ENCODE measurements at regions not wholly inside any gene's neighbourhood (a gene's known extent, or its start where the extent isn't known, plus 50 kb on each side); places are given as distances from the start of the nearest gene placed in this dataset.

GRCh38 chr1:114227059-114227458 is 73.4 kb upstream of the SYT6 start:
- Histone ChIP-seq H3K27ac (no peak overlapping the region), H3K36me3 (ENCODE audit: low read depth, missing control alignments) (no peaks in the 10 kb centered on the region), H3K27me3 (no peaks in the 10 kb centered on the region), H3K4me1 (no peaks in the 10 kb centered on the region), H3K4me3 (no peak overlapping the region), H3K9me3 (no peaks in the 10 kb centered on the region)
- TF ChIP-seq CTCF (IDR thresholded peaks at IDR 0.05) (no peak), POLR2A (IDR thresholded peaks at IDR 0.05) (no peak)
- DNase-seq = no peak
- intact Hi-C loops (cut with DNase I; ENCODE audit: low total_unique reads) = no loop called here
- WGBS, 2 donors = 83 to 94% methylated on average over 4 of the region's 4 CpGs

GRCh38 chr1:114224196-114224907 is 70.7 kb upstream of the SYT6 start:
- TF ChIP-seq CTCF (IDR thresholded peaks at IDR 0.05) = no peak
- no peak for TF ChIP-seq POLR2A (IDR thresholded peaks at IDR 0.05)
- intact Hi-C loops (cut with DNase I; ENCODE audit: low total_unique reads) = no loop called here
- no peak overlapping the region for H3K4me3 ChIP-seq
- no peaks in the 10 kb centered on the region for H3K36me3 ChIP-seq (ENCODE audit: low read depth, missing control alignments)
- WGBS, 2 donors = 50 to 59% methylated on average over 6 to 7 of the region's 7 CpGs
- H3K27me3 ChIP-seq = no peaks in the 10 kb centered on the region
- no peaks in the 10 kb centered on the region for H3K9me3 ChIP-seq
- DNase-seq = peak; percentile 25
- no peaks in the 10 kb centered on the region for H3K4me1 ChIP-seq
- H3K27ac ChIP-seq = no peak overlapping the region

GRCh38 chr1:114222920-114223319 is 69.3 kb upstream of the SYT6 start:
- WGBS, 2 donors = 80 to 94% methylated on average over 4 of the region's 4 CpGs
- no peak for TF ChIP-seq POLR2A (IDR thresholded peaks at IDR 0.05)
- TF ChIP-seq CTCF (IDR thresholded peaks at IDR 0.05) = no peak
- Histone ChIP-seq H3K36me3 (ENCODE audit: low read depth, missing control alignments) (no peaks in the 10 kb centered on the region), H3K9me3 (no peaks in the 10 kb centered on the region), H3K4me1 (no peaks in the 10 kb centered on the region), H3K27me3 (no peaks in the 10 kb centered on the region), H3K27ac (no peak overlapping the region), H3K4me3 (no peak overlapping the region)
- intact Hi-C loops (cut with DNase I; ENCODE audit: low total_unique reads) = no loop called here
- DNase-seq = no peak

- H3K9me3 ChIP-seq = no peaks in the 10 kb centered on the region
- intact Hi-C loops (cut with DNase I; ENCODE audit: low total_unique reads) = no loop called here
- H3K27me3 ChIP-seq = no peaks in the 10 kb centered on the region
- no peak for DNase-seq
- TF ChIP-seq CTCF (IDR thresholded peaks at IDR 0.05) (no peak), POLR2A (IDR thresholded peaks at IDR 0.05) (no peak)
- no peak overlapping the region for H3K27ac ChIP-seq
- no peak overlapping the region for H3K4me3 ChIP-seq
- no peaks in the 10 kb centered on the region for H3K36me3 ChIP-seq (ENCODE audit: low read depth, missing control alignments)
- WGBS, 2 donors = 43 to 45% methylated on average over 7 of the region's 7 CpGs
- no peaks in the 10 kb centered on the region for H3K4me1 ChIP-seq
Observed at GRCh38 chr1:114219172-114219868, 65.7 kb upstream of the SYT6 start.

All from testis (tissue), 2 donors.